K562 (cell line): ENCODE measurements at regions not wholly inside any gene's neighbourhood (a gene's known extent, or its start where the extent isn't known, plus 50 kb on each side); places are given as distances from the start of the nearest gene placed in this dataset.

Experiments used
- DDX20 ChIP-seq: fragments of 450-650 bp; IDR thresholded peaks from 2 replicates; pipeline ENCODE4 v1.6.1; 2016; ENCODE audit warnings: missing genetic modification characterization, low read depth, mild to moderate bottlenecking, missing compliant biosample characterization, moderate library complexity
- SIN3B ChIP-seq: fragments of 450-650 bp; IDR thresholded peaks from 2 replicates; pipeline ENCODE4 v1.6.1; 2017; ENCODE audit warnings: low read depth, mild to moderate bottlenecking, moderate library complexity
- SMC3 ChIP-seq: conservative IDR thresholded peaks from 2 replicates; pipeline ENCODE4 v1.6.1; 2011; ENCODE audit warnings: low read depth, low read length, improper control_type of control experiment; ENCODE audit not compliant: insufficient read depth
- U2AF2 ChIP-seq: fragments of 200-400 bp; formaldehyde crosslinking; optimal IDR thresholded peaks from 2 replicates; pipeline ENCODE3; 2017; ENCODE audit warnings: low read depth, mild to moderate bottlenecking, low read length
- TF ChIP-seq, protein P1 (sequence below), 2 experiments: fragments of 450-650 bp; conservative IDR thresholded peaks; 2 replicates each; pipeline ENCODE4 v1.6.1; 2017; ENCODE audit warnings: mild to moderate bottlenecking in 2 of 2, moderate library complexity in 2 of 2

DNA sequence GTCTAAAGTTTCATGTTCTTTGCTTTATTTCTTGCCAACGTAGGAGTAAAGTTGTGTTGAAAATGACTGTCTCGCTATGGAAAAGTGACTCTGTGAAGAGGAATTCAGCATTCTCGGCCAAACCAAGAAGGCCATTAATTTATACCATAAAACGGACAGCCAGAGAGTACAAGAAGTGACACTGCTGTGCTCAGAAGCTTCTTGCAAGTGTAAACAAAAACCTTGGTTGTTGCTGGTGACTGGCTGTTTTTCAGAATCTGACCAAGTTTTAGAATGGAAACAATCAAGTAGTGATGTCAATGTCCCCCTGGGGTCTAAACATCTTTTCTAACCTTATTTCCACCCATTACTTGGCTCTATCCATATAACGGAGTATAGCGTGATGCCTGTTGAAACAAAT is 201.9 kb downstream of the INHBA start:
- TF ChIP-seq SMC3: no peak
- TF ChIP-seq DDX20 (tag): no peak
- TF ChIP-seq SIN3B: no peak
- no peak for TF ChIP-seq U2AF2
- TF ChIP-seq, protein P1, sequence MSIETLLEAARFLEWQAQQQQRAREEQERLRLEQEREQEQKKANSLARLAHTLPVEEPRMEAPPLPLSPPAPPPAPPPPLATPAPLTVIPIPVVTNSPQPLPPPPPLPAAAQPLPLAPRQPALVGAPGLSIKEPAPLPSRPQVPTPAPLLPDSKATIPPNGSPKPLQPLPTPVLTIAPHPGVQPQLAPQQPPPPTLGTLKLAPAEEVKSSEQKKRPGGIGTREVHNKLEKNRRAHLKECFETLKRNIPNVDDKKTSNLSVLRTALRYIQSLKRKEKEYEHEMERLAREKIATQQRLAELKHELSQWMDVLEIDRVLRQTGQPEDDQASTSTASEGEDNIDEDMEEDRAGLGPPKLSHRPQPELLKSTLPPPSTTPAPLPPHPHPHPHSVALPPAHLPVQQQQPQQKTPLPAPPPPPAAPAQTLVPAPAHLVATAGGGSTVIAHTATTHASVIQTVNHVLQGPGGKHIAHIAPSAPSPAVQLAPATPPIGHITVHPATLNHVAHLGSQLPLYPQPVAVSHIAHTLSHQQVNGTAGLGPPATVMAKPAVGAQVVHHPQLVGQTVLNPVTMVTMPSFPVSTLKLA (conservative IDR thresholded peaks at IDR 0.05): no peak
